ENCODE measurements at regions not wholly inside any gene's neighbourhood (a gene's known extent, or its start where the extent isn't known, plus 50 kb on each side); places are given as distances from the start of the nearest gene placed in this dataset.

- DNase-seq = no peak
- ATAC-seq = no peak
Observed at GRCh38 chr2:59572227-59572626, 981.2 kb downstream of the BCL11A start.

- DNase-seq = no peak
- ATAC-seq = no peak
Observed at GRCh38 chr2:59570818-59571217, 982.6 kb downstream of the BCL11A start.

GRCh38 chr2:59569124-59569523, 984.3 kb downstream of the BCL11A start:
- DNase-seq = no peak
- ATAC-seq = no peak

GRCh38 chr2:59568461-59568860, 985.0 kb downstream of the BCL11A start:
- no peak for ATAC-seq
- no peak for DNase-seq

- DNase-seq (no peak), ATAC-seq (no peak)
Observed at GRCh38 chr2:59567151-59567550, 986.3 kb downstream of the BCL11A start.

GRCh38 chr2:59566739-59567138, 986.7 kb downstream of the BCL11A start:
- ATAC-seq = no peak
- DNase-seq = no peak

- DNase-seq (no peak), ATAC-seq (no peak)
Observed at GRCh38 chr2:59561281-59561680, 992.2 kb downstream of the BCL11A start.

GRCh38 chr2:59560769-59561168, 992.7 kb downstream of the BCL11A start:
- DNase-seq (no peak), ATAC-seq (no peak)

- DNase-seq (no peak), ATAC-seq (no peak)
Observed at GRCh38 chr2:59540864-59541263, 1012.6 kb downstream of the BCL11A start.

GRCh38 chr2:59538398-59538911, 1015.0 kb downstream of the BCL11A start:
- ATAC-seq = no peak

GRCh38 chr2:59532808-59533207, 1020.6 kb downstream of the BCL11A start:
- ATAC-seq (no peak), DNase-seq (no peak)

More at GRCh38 chr2:59538398-59538911, 1015.0 kb downstream of the BCL11A start:
- DNase-seq = no peak

GRCh38 chr2:59530258-59530657, 1023.2 kb downstream of the BCL11A start:
- ATAC-seq = no peak

GRCh38 chr2:59529726-59530125, 1023.7 kb downstream of the BCL11A start:
- ATAC-seq = no peak
- DNase-seq = no peak

More at GRCh38 chr2:59530258-59530657, 1023.2 kb downstream of the BCL11A start:
- DNase-seq = no peak

GRCh38 chr2:59528525-59528924, 1024.9 kb downstream of the BCL11A start:
- ATAC-seq = no peak

GRCh38 chr2:59502981-59503380, 1050.5 kb downstream of the BCL11A start:
- ATAC-seq = no peak
- no peak for DNase-seq

More at GRCh38 chr2:59528525-59528924, 1024.9 kb downstream of the BCL11A start:
- no peak for DNase-seq

- ATAC-seq (no peak), DNase-seq (no peak)
Observed at GRCh38 chr2:59490994-59491393, 1062.5 kb downstream of the BCL11A start.

GRCh38 chr2:59490192-59490591, 1063.3 kb downstream of the BCL11A start:
- ATAC-seq (no peak), DNase-seq (no peak)

GRCh38 chr2:59484673-59485072, 1068.8 kb downstream of the BCL11A start:
- ATAC-seq (no peak), DNase-seq (no peak)

GRCh38 chr2:59463426-59463825, 1090.0 kb downstream of the BCL11A start:
- no peak for ATAC-seq
- no peak for DNase-seq

- ATAC-seq (no peak), DNase-seq (no peak)
Observed at GRCh38 chr2:59462422-59463197, 1090.8 kb downstream of the BCL11A start.

GRCh38 chr2:59461127-59461526, 1092.3 kb downstream of the BCL11A start:
- DNase-seq (no peak), ATAC-seq (no peak)

- ATAC-seq = no peak
- no peak for DNase-seq
Observed at GRCh38 chr2:59458800-59459199, 1094.7 kb downstream of the BCL11A start.

- DNase-seq (no peak), ATAC-seq (no peak)
Observed at GRCh38 chr2:59456285-59456684, 1097.2 kb downstream of the BCL11A start.

- DNase-seq = no peak
- no peak for ATAC-seq
Observed at GRCh38 chr2:59449274-59449673, 1104.2 kb downstream of the BCL11A start.

Data from stimulated activated naive CD8-positive, alpha-beta T cell treated with anti-CD3 and anti-CD28 coated beads, Interleukin-15, Interleukin-2, amounts not matched to agents 100 U/mL and 50 U/mL, for 24 hours (primary cell).